Astrocyte (in vitro differentiated cells and primary cell): ENCODE measurements at regions not wholly inside any gene's neighbourhood (a gene's known extent, or its start where the extent isn't known, plus 50 kb on each side); places are given as distances from the start of the nearest gene placed in this dataset.
A peak's percentile ranks its signal among the peaks of the same experiment; 100 is the strongest.

Source experiments
- DNase-seq: peaks from one replicate; pipeline ENCODE4 v3.0.0-alpha.2; 2010; ENCODE audit warnings: low read depth
- FAIRE-seq: peaks from 2 replicates; lab custom pipeline; 2011; peaks lifted over from hg19 to GRCh38; lab: Jason Lieb, UNC
- H2AFZ ChIP-seq: 2 replicates; pipeline ENCODE4 v1.6.0; 2012; ENCODE audit warnings: low read depth, low read length, inconsistent platforms
- H3K27ac ChIP-seq: 2 replicates; pipeline ENCODE4 v1.5.1; 2011; ENCODE audit warnings: low read depth, low read length, inconsistent platforms
- H3K27me3 ChIP-seq: 2 replicates; pipeline ENCODE4 v1.6.0; 2011; ENCODE audit warnings: low read length, inconsistent platforms; ENCODE audit not compliant: insufficient read depth
- H3K36me3 ChIP-seq: 2 replicates; pipeline ENCODE4 v1.5.1; 2011; ENCODE audit warnings: low read length, inconsistent platforms; ENCODE audit not compliant: insufficient read depth
- H3K4me1 ChIP-seq: 2 replicates; pipeline ENCODE4 v1.5.1; 2011; ENCODE audit warnings: low read length, inconsistent platforms; ENCODE audit not compliant: insufficient read depth
- H3K4me2 ChIP-seq: 2 replicates; pipeline ENCODE4 v1.6.0; 2012; ENCODE audit warnings: low read length, inconsistent platforms
- H3K4me3 ChIP-seq: 2 replicates; pipeline ENCODE4 v1.5.1; 2011; ENCODE audit warnings: low read depth, mild to moderate bottlenecking, low read length, inconsistent platforms; ENCODE audit not compliant: insufficient read depth
- H3K79me2 ChIP-seq: 2 replicates; pipeline ENCODE4 v1.6.0; 2012; ENCODE audit warnings: mild to moderate bottlenecking, low read length, inconsistent platforms; ENCODE audit not compliant: insufficient read depth
- H3K9ac ChIP-seq: 2 replicates; pipeline ENCODE4 v1.6.0; 2012; ENCODE audit warnings: mild to moderate bottlenecking, low read length, inconsistent platforms
- H3K9me3 ChIP-seq: 2 replicates; pipeline ENCODE4 v1.5.1; 2012; ENCODE audit warnings: low read depth, mild to moderate bottlenecking, low read length, inconsistent platforms; ENCODE audit not compliant: insufficient read depth
- H4K20me1 ChIP-seq: 2 replicates; pipeline ENCODE4 v1.6.0; 2012; ENCODE audit warnings: low read length, inconsistent platforms; ENCODE audit not compliant: insufficient read depth
- H3K27ac Mint-ChIP-seq: one replicate; pipeline ENCODE4 v1.8.0; 2021; ENCODE audit warnings: mild to moderate bottlenecking, mixed read lengths; ENCODE audit not compliant: unreplicated experiment
- H3K27me3 Mint-ChIP-seq: one replicate; pipeline ENCODE4 v1.8.0; 2021; ENCODE audit warnings: low read depth, mixed read lengths; ENCODE audit not compliant: unreplicated experiment
- H3K36me3 Mint-ChIP-seq: one replicate; pipeline ENCODE4 v1.8.0; 2021; ENCODE audit warnings: low read depth, mixed read lengths; ENCODE audit not compliant: unreplicated experiment
- H3K4me1 Mint-ChIP-seq: one replicate; pipeline ENCODE4 v1.8.0; 2021; ENCODE audit warnings: low read depth, mixed read lengths; ENCODE audit not compliant: unreplicated experiment
- H3K4me3 Mint-ChIP-seq: one replicate; pipeline ENCODE4 v1.8.0; 2021; ENCODE audit warnings: mild to moderate bottlenecking, moderate library complexity, mixed read lengths; ENCODE audit not compliant: unreplicated experiment
- H3K9me3 Mint-ChIP-seq: one replicate; pipeline ENCODE4 v1.8.0; 2021; ENCODE audit warnings: mild to moderate bottlenecking, mixed read lengths; ENCODE audit not compliant: unreplicated experiment
- EZH2 ChIP-seq: IDR thresholded peaks from 2 replicates; pipeline ENCODE4 v1.6.1; 2012; ENCODE audit warnings: mild to moderate bottlenecking, low read length, inconsistent platforms; ENCODE audit not compliant: insufficient read depth
- TF ChIP-seq, protein P1 (sequence below): IDR thresholded peaks from 2 replicates; pipeline ENCODE4 v1.5.1; 2011; ENCODE audit warnings: low read depth, mild to moderate bottlenecking, inconsistent platforms, low read length, moderate library complexity; ENCODE audit not compliant: insufficient read depth

DNA sequence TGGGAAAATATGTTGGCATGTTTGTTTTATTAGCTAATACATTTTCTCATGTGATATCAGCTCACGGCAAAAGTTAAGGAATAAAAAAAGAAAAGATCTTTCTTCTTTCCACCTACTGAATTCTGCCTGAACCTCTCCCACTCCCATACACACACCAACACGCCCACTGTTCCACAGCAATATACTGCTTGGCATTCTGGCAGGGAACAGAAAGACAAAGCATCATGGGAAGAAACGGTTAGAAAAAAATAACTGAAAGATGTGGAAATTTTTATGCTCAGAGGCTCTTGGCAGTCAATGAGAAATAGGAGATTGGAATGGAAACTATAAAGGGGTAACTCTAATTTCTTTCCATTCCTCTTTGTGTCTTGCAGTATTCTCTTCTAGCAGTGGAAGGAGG is 268.5 kb downstream of the FOXG1 start:
- no peaks in the 10 kb centered on the region for H3K79me2 ChIP-seq
- peaks cover 8% of the 10 kb centered on the region for H3K4me1 Mint-ChIP-seq
- H3K4me3 Mint-ChIP-seq: no peak overlapping the region
- no peak overlapping the region for H3K4me3 ChIP-seq
- no peaks in the 10 kb centered on the region for H3K36me3 Mint-ChIP-seq
- H3K36me3 ChIP-seq: no peaks in the 10 kb centered on the region
- H3K27ac Mint-ChIP-seq: no peak overlapping the region
- DNase-seq (no peak), FAIRE-seq (no peak)
- no peaks in the 10 kb centered on the region for H3K9me3 ChIP-seq
- H4K20me1 ChIP-seq: no peaks in the 10 kb centered on the region
- no peaks in the 10 kb centered on the region for H3K27me3 Mint-ChIP-seq
- H3K27me3 ChIP-seq: no peaks in the 10 kb centered on the region
- H3K4me1 ChIP-seq: no peaks in the 10 kb centered on the region
- no peak overlapping the region for H3K27ac ChIP-seq
- TF ChIP-seq, protein P1, sequence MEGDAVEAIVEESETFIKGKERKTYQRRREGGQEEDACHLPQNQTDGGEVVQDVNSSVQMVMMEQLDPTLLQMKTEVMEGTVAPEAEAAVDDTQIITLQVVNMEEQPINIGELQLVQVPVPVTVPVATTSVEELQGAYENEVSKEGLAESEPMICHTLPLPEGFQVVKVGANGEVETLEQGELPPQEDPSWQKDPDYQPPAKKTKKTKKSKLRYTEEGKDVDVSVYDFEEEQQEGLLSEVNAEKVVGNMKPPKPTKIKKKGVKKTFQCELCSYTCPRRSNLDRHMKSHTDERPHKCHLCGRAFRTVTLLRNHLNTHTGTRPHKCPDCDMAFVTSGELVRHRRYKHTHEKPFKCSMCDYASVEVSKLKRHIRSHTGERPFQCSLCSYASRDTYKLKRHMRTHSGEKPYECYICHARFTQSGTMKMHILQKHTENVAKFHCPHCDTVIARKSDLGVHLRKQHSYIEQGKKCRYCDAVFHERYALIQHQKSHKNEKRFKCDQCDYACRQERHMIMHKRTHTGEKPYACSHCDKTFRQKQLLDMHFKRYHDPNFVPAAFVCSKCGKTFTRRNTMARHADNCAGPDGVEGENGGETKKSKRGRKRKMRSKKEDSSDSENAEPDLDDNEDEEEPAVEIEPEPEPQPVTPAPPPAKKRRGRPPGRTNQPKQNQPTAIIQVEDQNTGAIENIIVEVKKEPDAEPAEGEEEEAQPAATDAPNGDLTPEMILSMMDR: no peak
- no peak for TF ChIP-seq EZH2
- H3K9me3 Mint-ChIP-seq: no peaks in the 10 kb centered on the region
- no peak overlapping the region for H2AFZ ChIP-seq
- no peak overlapping the region for H3K4me2 ChIP-seq
- no peak overlapping the region for H3K9ac ChIP-seq

GRCh38 chr14:29037411-29037810 is 270.8 kb downstream of the FOXG1 start:
- H3K27me3 ChIP-seq: no peaks in the 10 kb centered on the region
- H3K4me1 ChIP-seq: no peaks in the 10 kb centered on the region
- Mint-ChIP-seq H3K4me3 (no peak overlapping the region), H3K27me3 (no peaks in the 10 kb centered on the region), H3K27ac (no peak overlapping the region), H3K4me1 (peaks cover 8% of the 10 kb centered on the region), H3K36me3 (no peaks in the 10 kb centered on the region), H3K9me3 (no peaks in the 10 kb centered on the region)
- H3K36me3 ChIP-seq: no peaks in the 10 kb centered on the region
- H3K4me2 ChIP-seq: no peak overlapping the region
- no peak overlapping the region for H3K27ac ChIP-seq
- H4K20me1 ChIP-seq: no peaks in the 10 kb centered on the region
- no peak for TF ChIP-seq EZH2
- TF ChIP-seq, protein P1: no peak
- peak; percentile 14 for DNase-seq
- H3K9me3 ChIP-seq: no peaks in the 10 kb centered on the region
- no peaks in the 10 kb centered on the region for H3K79me2 ChIP-seq
- no peak overlapping the region for H3K4me3 ChIP-seq
- H2AFZ ChIP-seq: no peak overlapping the region
- H3K9ac ChIP-seq: no peak overlapping the region
- FAIRE-seq: no peak

- peak; percentile 22 for DNase-seq
- peaks cover 8% of the 10 kb centered on the region for H3K4me1 Mint-ChIP-seq
- peak overlapping the region; percentile 19 for H2AFZ ChIP-seq
- H3K79me2 ChIP-seq: no peaks in the 10 kb centered on the region
- no peak overlapping the region for H3K9ac ChIP-seq
- no peak overlapping the region for H3K4me3 Mint-ChIP-seq
- H4K20me1 ChIP-seq: no peaks in the 10 kb centered on the region
- no peaks in the 10 kb centered on the region for H3K36me3 Mint-ChIP-seq
- no peaks in the 10 kb centered on the region for H3K9me3 Mint-ChIP-seq
- H3K36me3 ChIP-seq: no peaks in the 10 kb centered on the region
- no peak overlapping the region for H3K4me3 ChIP-seq
- H3K27me3 Mint-ChIP-seq: no peaks in the 10 kb centered on the region
- H3K27me3 ChIP-seq: no peaks in the 10 kb centered on the region
- no peak overlapping the region for H3K27ac Mint-ChIP-seq
- no peaks in the 10 kb centered on the region for H3K4me1 ChIP-seq
- no peaks in the 10 kb centered on the region for H3K9me3 ChIP-seq
- FAIRE-seq: no peak
- H3K4me2 ChIP-seq: no peak overlapping the region
- H3K27ac ChIP-seq: no peak overlapping the region
- no peak for TF ChIP-seq EZH2
- TF ChIP-seq, protein P1: no peak
These were observed 272.6 kb downstream of the FOXG1 start for GRCh38 chr14:29039171-29039570.
